Spleen (tissue), 11 donors: ENCODE measurements at regions not wholly inside any gene's neighbourhood (a gene's known extent, or its start where the extent isn't known, plus 50 kb on each side); places are given as distances from the start of the nearest gene placed in this dataset.
A peak's percentile ranks its signal among the peaks of the same experiment; 100 is the strongest.

Experiments used
- DNase-seq: peaks from one replicate; pipeline ENCODE4 v3.0.0-alpha.2; 2020
- H3K27ac ChIP-seq, 8 donors: fragments of 200-600 bp; sonication (generic) in 7 of 8; 1 replicate in 4 of 8; 2 replicates in 4 of 8; pipeline versions ENCODE4 v1.5.0 to v1.8.0; 2016 to 2021; ENCODE audit warnings: inconsistent platforms in 4 of 8, mild to moderate bottlenecking in 4 of 8, moderate library complexity in 1 of 8
- H3K27me3 ChIP-seq, 7 donors: fragments of 200-600 bp; sonication (generic) in 6 of 7; replicated peaks in 1 of 7; 1 replicate in 4 of 7; 2 replicates in 3 of 7; pipeline versions ENCODE4 v1.5.0 to v1.8.0; 2016 to 2021; ENCODE audit warnings: inconsistent platforms in 3 of 7, mild to moderate bottlenecking in 1 of 7
- H3K36me3 ChIP-seq, 6 donors: fragments of 200-600 bp; sonication (generic) in 5 of 6; 1 replicate in 4 of 6; 2 replicates in 2 of 6; pipeline versions ENCODE4 v1.5.0 to v1.8.0; 2016 to 2021; ENCODE audit warnings: inconsistent platforms in 2 of 6
- H3K4me1 ChIP-seq, 6 donors: fragments of 200-600 bp; sonication (generic) in 5 of 6; 1 replicate in 3 of 6; 2 replicates in 3 of 6; pipeline versions ENCODE4 v1.5.0 to v1.8.0; 2016 to 2021; ENCODE audit warnings: inconsistent platforms in 3 of 6
- H3K4me3 ChIP-seq, 8 donors: fragments of 200-600 bp; sonication (generic) in 7 of 8; 1 replicate in 4 of 8; 2 replicates in 4 of 8; pipeline versions ENCODE4 v1.5.0 to v1.8.0; 2016 to 2021; ENCODE audit warnings: inconsistent platforms in 4 of 8, mild to moderate bottlenecking in 4 of 8, moderate library complexity in 2 of 8
- H3K9me3 ChIP-seq, 8 donors: fragments of 200-600 bp; sonication (generic) in 7 of 8; 1 replicate in 4 of 8; 2 replicates in 4 of 8; pipeline versions ENCODE4 v1.5.0 to v1.8.0; 2016 to 2021; ENCODE audit warnings: inconsistent platforms in 4 of 8
- CTCF ChIP-seq, 11 experiments: fragments of 200-600 bp in 7 of 11; fragments of 450-650 bp in 4 of 11; sonication (generic) in 4 of 11; IDR thresholded peaks in 8 of 11; conservative IDR thresholded peaks in 3 of 11; 1 replicate in 7 of 11; 2 replicates in 4 of 11; pipeline versions ENCODE4 v1.4.0 to v1.8.0; 2016 to 2021; ENCODE audit warnings: antibody characterized with exemption in 11 of 11, inconsistent platforms in 4 of 11, mild to moderate bottlenecking in 1 of 11
- POLR2A ChIP-seq, 3 donors: fragments of 450-650 bp; IDR thresholded peaks; one replicate each; pipeline ENCODE4 v1.5.1; 2017; ENCODE audit warnings: antibody characterized with exemption in 3 of 3, mild to moderate bottlenecking in 1 of 3
- POLR2AphosphoS5 ChIP-seq, 3 donors: sonication (generic); formaldehyde crosslinking; IDR thresholded peaks; one replicate each; pipeline ENCODE4 v1.5.1; 2017; ENCODE audit warnings: antibody characterized with exemption in 3 of 3
- WGBS, 5 donors: extraction: QIAGEN DNeasy Blood & Tissue Kit in 3 of 5; methylation state at CpG; one replicate each; pipeline versions ENCODE4 v1.1.5 to v1.1.7; 2013 to 2018; 5-methylcytosine and 5-hydroxymethylcytosine counted together
- intact Hi-C: fragments of 100-400 bp; cut with DNase I; formaldehyde crosslinking; loops from one replicate; pipeline ENCODE4 v1.15.0; 2023; ENCODE audit warnings: low total_unique reads
- donor health status: healthy with polysubstance abuse.
- donor health status: DM: no; HTN: no; CAD: no; lungs with moderate emphysema.
- donor health status: DM: no; HTN: no; CAD: no.
- donor health status: Bipolar disorder and iron deficiency.
- donor health status: healthy.
- donor health status: DM: no; HTN: no; CAD: no.
- donor health status: DM: yes; HTN: yes; CAD: no.

- H3K4me3 ChIP-seq, result no peak overlapping the region
- no peaks in the 10 kb centered on the region for H3K4me1 ChIP-seq
- TF ChIP-seq CTCF (IDR thresholded peaks at IDR 0.05 in 8 of 11, conservative IDR thresholded peaks at IDR 0.05 in 3 of 11) (no peak), POLR2AphosphoS5 (IDR thresholded peaks at IDR 0.05) (no peak), POLR2A (IDR thresholded peaks at IDR 0.05) (no peak)
- H3K36me3 ChIP-seq, result peaks cover 0 to 24% (median 0%) of the 10 kb centered on the region in 6 donors
- no peaks in the 10 kb centered on the region for H3K9me3 ChIP-seq
- DNase-seq, result no peak
- intact Hi-C loops, result no loop called here
- 77 to 97% (median 91%) methylated on average over 1 of the region's 1 CpG for WGBS, 5 donors
- H3K27me3 ChIP-seq, result no peaks in the 10 kb centered on the region
- H3K27ac ChIP-seq, result no peak overlapping the region
Measured at GRCh38 chr17:63344383-63344782, 101.7 kb downstream of the CYB561 start.

GRCh38 chr17:63345611-63346010 is 100.5 kb downstream of the CYB561 start:
- DNase-seq, result no peak
- no peak overlapping the region for H3K27ac ChIP-seq
- H3K27me3 ChIP-seq, result no peaks in the 10 kb centered on the region
- intact Hi-C loops, result no loop called here
- no peaks in the 10 kb centered on the region for H3K9me3 ChIP-seq
- H3K36me3 ChIP-seq, result peaks cover 0 to 18% (median 0%) of the 10 kb centered on the region in 6 donors
- 76 to 89% (median 86%) methylated on average over 1 of the region's 1 CpG for WGBS, 5 donors
- no peaks in the 10 kb centered on the region for H3K4me1 ChIP-seq
- H3K4me3 ChIP-seq, result no peak overlapping the region
- TF ChIP-seq POLR2A (IDR thresholded peaks at IDR 0.05), result no peak
- no peak for TF ChIP-seq POLR2AphosphoS5 (IDR thresholded peaks at IDR 0.05)
- TF ChIP-seq CTCF (IDR thresholded peaks at IDR 0.05 in 8 of 11, conservative IDR thresholded peaks at IDR 0.05 in 3 of 11), result no peak

GRCh38 chr17:63347475-63347874 is 98.6 kb downstream of the CYB561 start:
- Histone ChIP-seq H3K27me3 (no peaks in the 10 kb centered on the region), H3K36me3 (peaks cover 0 to 8% (median 0%) of the 10 kb centered on the region in 6 donors), H3K4me3 (no peak overlapping the region), H3K4me1 (no peaks in the 10 kb centered on the region), H3K9me3 (no peaks in the 10 kb centered on the region), H3K27ac (no peak overlapping the region)
- 73 to 86% (median 77%) methylated on average over 2 of the region's 2 CpGs for WGBS, 5 donors
- TF ChIP-seq POLR2AphosphoS5 (IDR thresholded peaks at IDR 0.05) (no peak), CTCF (IDR thresholded peaks at IDR 0.05 in 8 of 11, conservative IDR thresholded peaks at IDR 0.05 in 3 of 11) (no peak), POLR2A (IDR thresholded peaks at IDR 0.05) (no peak)
- DNase-seq, result no peak
- intact Hi-C loops, result no loop called here

- intact Hi-C loops, result no loop called here
- Histone ChIP-seq H3K9me3 (no peaks in the 10 kb centered on the region), H3K4me3 (no peak overlapping the region), H3K36me3 (peaks cover 0 to under 1% (median 0%) of the 10 kb centered on the region in 6 donors), H3K27ac (peak overlapping the region in 1 of 8 donors; percentile 29), H3K27me3 (no peaks in the 10 kb centered on the region), H3K4me1 (no peaks in the 10 kb centered on the region)
- DNase-seq, result no peak
- no peak for TF ChIP-seq POLR2AphosphoS5 (IDR thresholded peaks at IDR 0.05)
- 71 to 83% (median 81%) methylated on average over 3 of the region's 3 CpGs for WGBS, 5 donors
Measured at GRCh38 chr17:63349478-63350000, 96.6 kb downstream of the CYB561 start.

- H3K36me3 ChIP-seq, result peaks cover 0 to 8% (median 0%) of the 10 kb centered on the region in 6 donors
- intact Hi-C loops, result no loop called here
- H3K4me3 ChIP-seq, result no peak overlapping the region
- H3K27ac ChIP-seq, result peak overlapping the region in 2 of 8 donors; percentile 26 to 29
- 81 to 88% (median 82%) methylated on average over 4 of the region's 4 CpGs for WGBS, 5 donors
- H3K9me3 ChIP-seq, result no peaks in the 10 kb centered on the region
- H3K4me1 ChIP-seq, result no peaks in the 10 kb centered on the region
- TF ChIP-seq CTCF (IDR thresholded peaks at IDR 0.05 in 8 of 11, conservative IDR thresholded peaks at IDR 0.05 in 3 of 11) (no peak), POLR2AphosphoS5 (IDR thresholded peaks at IDR 0.05) (no peak), POLR2A (IDR thresholded peaks at IDR 0.05) (no peak)
- no peak for DNase-seq
- H3K27me3 ChIP-seq, result no peaks in the 10 kb centered on the region
Measured at GRCh38 chr17:63350364-63350763, 95.7 kb downstream of the CYB561 start.
